ENCODE measurements at regions not wholly inside any gene's neighbourhood (a gene's known extent, or its start where the extent isn't known, plus 50 kb on each side); places are given as distances from the start of the nearest gene placed in this dataset.

- Histone ChIP-seq H3K79me2 (ENCODE audit: control insufficient read depth, insufficient read depth, low read length) (no peaks in the 10 kb centered on the region), H3K4me1 (ENCODE audit: control insufficient read depth, insufficient read depth, low read length) (no peaks in the 10 kb centered on the region), H3K27ac (ENCODE audit: control insufficient read depth, insufficient read depth) (no peak overlapping the region), H3K9ac (ENCODE audit: control insufficient read depth, insufficient read depth, low read length) (no peak overlapping the region), H3K36me3 (ENCODE audit: control insufficient read depth in 2 of 2, insufficient read depth in 2 of 2, low read length in 1 of 2) (no peaks in the 10 kb centered on the region), H3K4me3 (no peak overlapping the region), H4K20me1 (ENCODE audit: control insufficient read depth, insufficient read depth) (no peaks in the 10 kb centered on the region), H3K9me3 (replicated peaks; ENCODE audit: control insufficient read depth, insufficient read depth, low read length) (no peaks in the 10 kb centered on the region), H3K27me3 (replicated peaks in 1 of 2; ENCODE audit: control insufficient read depth in 2 of 2, insufficient read depth in 2 of 2, low read length in 1 of 2) (no peaks in the 10 kb centered on the region), H3K4me2 (ENCODE audit: control insufficient read depth, insufficient read depth) (no peak overlapping the region), H2AFZ (ENCODE audit: control insufficient read depth, low read depth, low read length) (no peak overlapping the region)
- FAIRE-seq, result no peak
- SMC1A ChIA-PET (ENCODE audit: uncharacterized antibody, unreplicated experiment), result interaction anchor here (1.5 kb wide), 1 partner anchor 10 kb away, joined by 10 read pairs; no protein-coding TSS in a partner anchor
- TF ChIP-seq BCLAF1 (IDR thresholded peaks at IDR 0.05) (no peak), CBFB (IDR thresholded peaks at IDR 0.05; ENCODE audit: low read depth) (no peak), POU2F2 (IDR thresholded peaks at IDR 0.05; ENCODE audit: borderline replicate concordance, low read depth, low read length) (no peak), ASH2L (IDR thresholded peaks at IDR 0.05; ENCODE audit: borderline replicate concordance, low read depth) (no peak), SMAD1 (IDR thresholded peaks at IDR 0.05; ENCODE audit: low read depth, partially characterized antibody) (no peak), FOXK2 (IDR thresholded peaks at IDR 0.05) (no peak), SREBF1 (IDR thresholded peaks at IDR 0.05; ENCODE audit: low read length) (no peak), MYC (IDR thresholded peaks at IDR 0.05; ENCODE audit: insufficient read depth, insufficient read length, insufficient replicate concordance, low read length, severe bottlenecking) (no peak), MEF2B (IDR thresholded peaks at IDR 0.05; ENCODE audit: partially characterized antibody, poor library complexity, severe bottlenecking) (no peak), CREB1 (IDR thresholded peaks at IDR 0.05; ENCODE audit: low read depth) (no peak), JUND (IDR thresholded peaks at IDR 0.05; ENCODE audit: low read depth, low read length) (no peak), FOXM1 (IDR thresholded peaks at IDR 0.05; ENCODE audit: low read depth, low read length) (no peak), CHD4 (IDR thresholded peaks at IDR 0.05) (no peak)
- RAD21 ChIA-PET (ENCODE audit: unreplicated experiment), result no interaction called here
- BruUV-seq (replicated peaks), result no TSS peak
- ATAC-seq, result no peak
- POLR2A ChIA-PET, result no interaction called here
- intact Hi-C loops (cut with micrococcal nuclease; ENCODE audit: unreplicated experiment), result no loop called here
- no peak for DNase-seq (ENCODE audit: low read depth, low spot score)
- CTCF ChIA-PET, result interaction anchor here (0.8 to 1.7 kb wide), 2 partner anchors 10 to 100 kb away, joined by 3 to 5 read pairs; no protein-coding TSS in a partner anchor
- in situ Hi-C loops (cut with MboI), result no loop called here
These were observed 817.8 kb downstream of the TLE1 start for GRCh38 chr9:80871596-80871995.

All from GM12878 (cell line).